GM12878 (cell line): ENCODE measurements at regions not wholly inside any gene's neighbourhood (a gene's known extent, or its start where the extent isn't known, plus 50 kb on each side); places are given as distances from the start of the nearest gene placed in this dataset.

Source experiments
- ATAC-seq: fragments of 200-7000 bp; cut with Tn5 transposase; 3 replicates; pipeline ENCODE4 v1.9.1; 2020; ENCODE audit warnings: mild to moderate bottlenecking, moderate library complexity
- BruUV-seq: library from RNA; stranded (reverse); fragments of 400-500 nt; replicated peaks from 2 replicates; lab custom pipeline; 2021; lab: Mats Ljungman, UMichigan
- CTCF ChIA-PET: fragments of 300-600 bp; sonication (Branson Sonifier 250); formaldehyde crosslinking; extraction: SDS; loops from one replicate; lab custom pipeline; 2021; ENCODE audit warnings: inconsistent platforms; lab: Yijun Ruan, JAX
- POLR2A ChIA-PET: fragments of 350-600 bp; formaldehyde crosslinking; extraction: SDS; loops from one replicate; lab custom pipeline; 2021; ENCODE audit warnings: inconsistent platforms; lab: Charles Lee
- RAD21 ChIA-PET: fragments of 300-600 bp; sonication (Branson Sonifier 250); formaldehyde crosslinking; loops from one replicate; lab custom pipeline; 2023; ENCODE audit warnings: antibody characterized with exemption; ENCODE audit not compliant: unreplicated experiment; lab: Charles Lee
- SMC1A ChIA-PET: fragments of 300-600 bp; sonication (Branson Sonifier 250); formaldehyde crosslinking; loops from one replicate; lab custom pipeline; 2023; ENCODE audit not compliant: unreplicated experiment, uncharacterized antibody; lab: Charles Lee
- DNase-seq: peaks from one replicate; pipeline ENCODE4 v3.0.0-alpha.2; 2011; ENCODE audit warnings: low read depth, low spot score
- FAIRE-seq: peaks from 3 replicates; lab custom pipeline; 2011; peaks lifted over from hg19 to GRCh38; lab: Jason Lieb, UNC
- H2AFZ ChIP-seq: 2 replicates; pipeline ENCODE4 v1.6.0; 2011; ENCODE audit warnings: low read depth, low read length, control low read depth; ENCODE audit not compliant: control insufficient read depth
- H3K27ac ChIP-seq: 2 replicates; pipeline ENCODE4 v1.5.1; 2011; ENCODE audit warnings: control low read depth; ENCODE audit not compliant: control insufficient read depth, insufficient read depth
- H3K27me3 ChIP-seq, 2 experiments: replicated peaks in 1 of 2; 2 replicates each; pipeline versions ENCODE4 v1.6.0 to v1.6.1; 2011; ENCODE audit warnings: low read length in 1 of 2; ENCODE audit not compliant: control insufficient read depth in 2 of 2, insufficient read depth in 2 of 2
- H3K36me3 ChIP-seq, 2 experiments: 2 replicates each; pipeline ENCODE4 v1.5.1; 2011; ENCODE audit warnings: low read length in 1 of 2; ENCODE audit not compliant: control insufficient read depth in 2 of 2, insufficient read depth in 2 of 2
- H3K4me1 ChIP-seq: 2 replicates; pipeline ENCODE4 v1.6.1; 2011; ENCODE audit warnings: mild to moderate bottlenecking, low read length, moderate library complexity, mixed read lengths; ENCODE audit not compliant: control insufficient read depth, insufficient read depth
- H3K4me2 ChIP-seq: 2 replicates; pipeline ENCODE4 v1.6.0; 2011; ENCODE audit warnings: control low read depth; ENCODE audit not compliant: control insufficient read depth, insufficient read depth
- H3K4me3 ChIP-seq: fragments of 200-600 bp; sonication (generic); 2 replicates; pipeline ENCODE4 v1.5.1; 2016
- H3K79me2 ChIP-seq: 2 replicates; pipeline ENCODE4 v1.6.0; 2011; ENCODE audit warnings: low read length; ENCODE audit not compliant: control insufficient read depth, insufficient read depth
- H3K9ac ChIP-seq: 2 replicates; pipeline ENCODE4 v1.8.0; 2011; ENCODE audit warnings: low read length, control low read depth, mixed read lengths; ENCODE audit not compliant: control insufficient read depth, insufficient read depth
- H3K9me3 ChIP-seq: replicated peaks from 3 replicates; pipeline ENCODE4 v1.5.1; 2011; ENCODE audit warnings: mild to moderate bottlenecking, low read length; ENCODE audit not compliant: control insufficient read depth, insufficient read depth
- H4K20me1 ChIP-seq: 2 replicates; pipeline ENCODE4 v1.6.0; 2011; ENCODE audit not compliant: control insufficient read depth, insufficient read depth
- DPF2 ChIP-seq: fragments of 450-650 bp; IDR thresholded peaks from 2 replicates; pipeline ENCODE4 v1.6.1; 2017; ENCODE audit warnings: mild to moderate bottlenecking
- EP300 ChIP-seq, 2 experiments: fragments of 150-350 bp in 1 of 2; IDR thresholded peaks; 2 replicates each; pipeline ENCODE4 v1.6.1; 2011 to 2012; ENCODE audit warnings: low read depth in 2 of 2, low read length in 2 of 2, borderline replicate concordance in 1 of 2, improper control_type of control experiment in 1 of 2, inconsistent platforms in 1 of 2; ENCODE audit not compliant: control insufficient read depth in 1 of 2
- ESRRA ChIP-seq: IDR thresholded peaks from 2 replicates; pipeline ENCODE4 v1.6.1; 2012; ENCODE audit warnings: mild to moderate bottlenecking, low read length, improper control_type of control experiment
- FOXK2 ChIP-seq: fragments of 450-650 bp; IDR thresholded peaks from 2 replicates; pipeline ENCODE4 v1.6.1; 2017; ENCODE audit warnings: mild to moderate bottlenecking, moderate library complexity
- MTA3 ChIP-seq: IDR thresholded peaks from 2 replicates; pipeline ENCODE4 v1.6.1; 2012; ENCODE audit warnings: low read length, inconsistent platforms, borderline replicate concordance
- NBN ChIP-seq: fragments of 450-650 bp; IDR thresholded peaks from 2 replicates; pipeline ENCODE4 v1.6.1; 2016
- NFIC ChIP-seq: IDR thresholded peaks from 2 replicates; pipeline ENCODE4 v1.6.1; 2012; ENCODE audit warnings: low read depth, mild to moderate bottlenecking, inconsistent platforms, low read length, moderate library complexity
- NR2F1 ChIP-seq: fragments of 450-650 bp; conservative IDR thresholded peaks from 2 replicates; pipeline ENCODE4 v1.6.1; 2017; ENCODE audit warnings: mild to moderate bottlenecking
- POLR2A ChIP-seq: IDR thresholded peaks from 2 replicates; pipeline ENCODE4 v1.6.1; 2011; ENCODE audit warnings: low read depth, mild to moderate bottlenecking, low read length
- USF1 ChIP-seq: IDR thresholded peaks from 2 replicates; pipeline ENCODE4 v1.6.1; 2011; ENCODE audit warnings: borderline replicate concordance, low read depth, mild to moderate bottlenecking, moderate library complexity, mixed read lengths, low read length; ENCODE audit not compliant: insufficient read depth; ENCODE audit errors: extremely low read length
- WGBS: methylation state at CpG from one replicate; pipeline ENCODE4 v1.1.6; 2016; ENCODE audit warnings: low lambda C conversion rate; ENCODE audit not compliant: insufficient replicate concordance, insufficient coverage; ENCODE audit errors: missing lambda C conversion rate; 5-methylcytosine and 5-hydroxymethylcytosine counted together
- in situ Hi-C: fragments of 300-500 bp; cut with MboI; formaldehyde crosslinking; loops from 9 replicates; pipeline ENCODE4 v1.14.3; 2018; ENCODE audit warnings: mixed read lengths
- intact Hi-C: fragments of 100-400 bp; cut with micrococcal nuclease; formaldehyde crosslinking; loops from one replicate; pipeline ENCODE4 v1.14.2; 2022; ENCODE audit not compliant: unreplicated experiment
- TF ChIP-seq, protein P1 (sequence below): fragments of 450-650 bp; IDR thresholded peaks from 2 replicates; pipeline ENCODE4 v1.6.1; 2018; ENCODE audit warnings: mild to moderate bottlenecking, low read depth, moderate library complexity; ENCODE audit not compliant: partially characterized antibody
- TF ChIP-seq, protein P2 (sequence below): fragments of 450-650 bp; IDR thresholded peaks from 2 replicates; pipeline ENCODE4 v1.6.1; 2017; ENCODE audit warnings: antibody characterized with exemption, mild to moderate bottlenecking, moderate library complexity
- TF ChIP-seq, protein P3 (sequence below): fragments of 450-650 bp; IDR thresholded peaks from 2 replicates; pipeline ENCODE4 v1.6.1; 2016; ENCODE audit warnings: mild to moderate bottlenecking, moderate library complexity, borderline replicate concordance

DNA sequence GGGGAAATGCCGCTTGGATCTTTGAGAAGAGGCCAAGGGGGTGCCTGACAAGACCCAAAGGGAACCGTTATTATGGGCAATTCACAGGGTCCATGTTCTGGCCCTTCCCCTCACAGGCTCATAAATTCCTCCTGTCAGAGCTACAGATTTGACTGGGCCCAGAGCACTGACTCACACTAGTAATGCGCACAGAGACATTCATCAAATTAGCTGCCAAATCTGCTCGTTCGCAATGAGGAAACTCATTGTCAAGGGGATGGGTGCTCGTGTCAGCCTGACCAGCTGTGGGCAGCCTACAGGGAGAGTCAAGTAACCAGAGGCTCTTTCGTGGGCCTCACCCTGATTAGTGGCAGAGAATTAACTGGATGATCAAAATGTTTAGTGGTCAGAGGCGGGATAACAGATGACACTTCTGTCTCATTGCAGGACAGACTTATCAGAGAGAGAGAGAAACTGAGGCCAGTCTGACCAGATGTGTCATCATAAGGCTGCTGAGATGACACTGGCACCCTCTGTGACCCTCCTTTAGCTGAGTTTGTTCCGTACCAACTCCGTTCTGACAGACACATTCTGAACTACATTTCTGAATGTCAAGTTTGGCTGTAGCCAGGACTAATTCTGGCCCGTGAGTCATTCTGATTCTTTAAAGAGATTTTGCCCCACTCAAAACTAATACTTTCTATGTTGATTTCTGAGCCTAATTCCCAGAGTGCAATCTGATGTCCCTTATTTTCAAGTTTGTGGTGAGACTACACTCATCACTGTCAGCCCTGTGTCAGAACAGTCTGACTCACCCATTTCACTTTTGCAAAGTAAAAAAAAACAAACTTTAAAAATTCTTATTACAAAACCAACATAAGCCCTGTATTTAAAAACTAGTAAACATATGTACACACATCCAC is 377.1 kb downstream of the ACTL7B start:
- Histone ChIP-seq H3K79me2 (no peaks in the 10 kb centered on the region), H3K4me1 (no peaks in the 10 kb centered on the region), H2AFZ (no peak overlapping the region), H3K4me3 (no peak overlapping the region), H3K36me3 (no peaks in the 10 kb centered on the region), H3K9ac (no peak overlapping the region), H3K4me2 (no peak overlapping the region), H4K20me1 (no peaks in the 10 kb centered on the region), H3K27me3 (no peaks in the 10 kb centered on the region), H3K9me3 (no peaks in the 10 kb centered on the region), H3K27ac (no peak overlapping the region)
- FAIRE-seq (peak; percentile 86), ATAC-seq (peak; percentile 85), DNase-seq (peak; percentile 15)
- WGBS, result under 1% methylated on average over 11 of the region's 11 CpGs
- intact Hi-C loops, result no loop called here
- ChIA-PET RAD21 (no interaction called here), SMC1A (no interaction called here), POLR2A (no interaction called here), CTCF (no interaction called here)
- no TSS peak for BruUV-seq
- in situ Hi-C loops, result no loop called here
- TF ChIP-seq DPF2 (no peak), MTA3 (no peak), NFIC (0 out of 2 replicates have a peak, but pooled peaks have one; percentile 42), USF1 (no peak), EP300 (IDR thresholded peaks at IDR 0.05; ENCODE audit: borderline replicate concordance in 1 of 2, control insufficient read depth in 1 of 2, low read depth in 2 of 2, low read length in 2 of 2) (peak in 1 of 2 experiments; percentile 16; a peak in 1 of 4 replicates), ESRRA (no peak), NR2F1 (no peak), POLR2A (no peak), NBN (no peak), FOXK2 (no peak)
- TF ChIP-seq, protein P1, sequence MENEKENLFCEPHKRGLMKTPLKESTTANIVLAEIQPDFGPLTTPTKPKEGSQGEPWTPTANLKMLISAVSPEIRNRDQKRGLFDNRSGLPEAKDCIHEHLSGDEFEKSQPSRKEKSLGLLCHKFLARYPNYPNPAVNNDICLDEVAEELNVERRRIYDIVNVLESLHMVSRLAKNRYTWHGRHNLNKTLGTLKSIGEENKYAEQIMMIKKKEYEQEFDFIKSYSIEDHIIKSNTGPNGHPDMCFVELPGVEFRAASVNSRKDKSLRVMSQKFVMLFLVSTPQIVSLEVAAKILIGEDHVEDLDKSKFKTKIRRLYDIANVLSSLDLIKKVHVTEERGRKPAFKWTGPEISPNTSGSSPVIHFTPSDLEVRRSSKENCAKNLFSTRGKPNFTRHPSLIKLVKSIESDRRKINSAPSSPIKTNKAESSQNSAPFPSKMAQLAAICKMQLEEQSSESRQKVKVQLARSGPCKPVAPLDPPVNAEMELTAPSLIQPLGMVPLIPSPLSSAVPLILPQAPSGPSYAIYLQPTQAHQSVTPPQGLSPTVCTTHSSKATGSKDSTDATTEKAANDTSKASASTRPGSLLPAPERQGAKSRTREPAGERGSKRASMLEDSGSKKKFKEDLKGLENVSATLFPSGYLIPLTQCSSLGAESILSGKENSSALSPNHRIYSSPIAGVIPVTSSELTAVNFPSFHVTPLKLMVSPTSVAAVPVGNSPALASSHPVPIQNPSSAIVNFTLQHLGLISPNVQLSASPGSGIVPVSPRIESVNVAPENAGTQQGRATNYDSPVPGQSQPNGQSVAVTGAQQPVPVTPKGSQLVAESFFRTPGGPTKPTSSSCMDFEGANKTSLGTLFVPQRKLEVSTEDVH, result no peak
- TF ChIP-seq, protein P2, sequence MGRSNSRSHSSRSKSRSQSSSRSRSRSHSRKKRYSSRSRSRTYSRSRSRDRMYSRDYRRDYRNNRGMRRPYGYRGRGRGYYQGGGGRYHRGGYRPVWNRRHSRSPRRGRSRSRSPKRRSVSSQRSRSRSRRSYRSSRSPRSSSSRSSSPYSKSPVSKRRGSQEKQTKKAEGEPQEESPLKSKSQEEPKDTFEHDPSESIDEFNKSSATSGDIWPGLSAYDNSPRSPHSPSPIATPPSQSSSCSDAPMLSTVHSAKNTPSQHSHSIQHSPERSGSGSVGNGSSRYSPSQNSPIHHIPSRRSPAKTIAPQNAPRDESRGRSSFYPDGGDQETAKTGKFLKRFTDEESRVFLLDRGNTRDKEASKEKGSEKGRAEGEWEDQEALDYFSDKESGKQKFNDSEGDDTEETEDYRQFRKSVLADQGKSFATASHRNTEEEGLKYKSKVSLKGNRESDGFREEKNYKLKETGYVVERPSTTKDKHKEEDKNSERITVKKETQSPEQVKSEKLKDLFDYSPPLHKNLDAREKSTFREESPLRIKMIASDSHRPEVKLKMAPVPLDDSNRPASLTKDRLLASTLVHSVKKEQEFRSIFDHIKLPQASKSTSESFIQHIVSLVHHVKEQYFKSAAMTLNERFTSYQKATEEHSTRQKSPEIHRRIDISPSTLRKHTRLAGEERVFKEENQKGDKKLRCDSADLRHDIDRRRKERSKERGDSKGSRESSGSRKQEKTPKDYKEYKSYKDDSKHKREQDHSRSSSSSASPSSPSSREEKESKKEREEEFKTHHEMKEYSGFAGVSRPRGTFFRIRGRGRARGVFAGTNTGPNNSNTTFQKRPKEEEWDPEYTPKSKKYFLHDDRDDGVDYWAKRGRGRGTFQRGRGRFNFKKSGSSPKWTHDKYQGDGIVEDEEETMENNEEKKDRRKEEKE, result no peak
- TF ChIP-seq, protein P3, sequence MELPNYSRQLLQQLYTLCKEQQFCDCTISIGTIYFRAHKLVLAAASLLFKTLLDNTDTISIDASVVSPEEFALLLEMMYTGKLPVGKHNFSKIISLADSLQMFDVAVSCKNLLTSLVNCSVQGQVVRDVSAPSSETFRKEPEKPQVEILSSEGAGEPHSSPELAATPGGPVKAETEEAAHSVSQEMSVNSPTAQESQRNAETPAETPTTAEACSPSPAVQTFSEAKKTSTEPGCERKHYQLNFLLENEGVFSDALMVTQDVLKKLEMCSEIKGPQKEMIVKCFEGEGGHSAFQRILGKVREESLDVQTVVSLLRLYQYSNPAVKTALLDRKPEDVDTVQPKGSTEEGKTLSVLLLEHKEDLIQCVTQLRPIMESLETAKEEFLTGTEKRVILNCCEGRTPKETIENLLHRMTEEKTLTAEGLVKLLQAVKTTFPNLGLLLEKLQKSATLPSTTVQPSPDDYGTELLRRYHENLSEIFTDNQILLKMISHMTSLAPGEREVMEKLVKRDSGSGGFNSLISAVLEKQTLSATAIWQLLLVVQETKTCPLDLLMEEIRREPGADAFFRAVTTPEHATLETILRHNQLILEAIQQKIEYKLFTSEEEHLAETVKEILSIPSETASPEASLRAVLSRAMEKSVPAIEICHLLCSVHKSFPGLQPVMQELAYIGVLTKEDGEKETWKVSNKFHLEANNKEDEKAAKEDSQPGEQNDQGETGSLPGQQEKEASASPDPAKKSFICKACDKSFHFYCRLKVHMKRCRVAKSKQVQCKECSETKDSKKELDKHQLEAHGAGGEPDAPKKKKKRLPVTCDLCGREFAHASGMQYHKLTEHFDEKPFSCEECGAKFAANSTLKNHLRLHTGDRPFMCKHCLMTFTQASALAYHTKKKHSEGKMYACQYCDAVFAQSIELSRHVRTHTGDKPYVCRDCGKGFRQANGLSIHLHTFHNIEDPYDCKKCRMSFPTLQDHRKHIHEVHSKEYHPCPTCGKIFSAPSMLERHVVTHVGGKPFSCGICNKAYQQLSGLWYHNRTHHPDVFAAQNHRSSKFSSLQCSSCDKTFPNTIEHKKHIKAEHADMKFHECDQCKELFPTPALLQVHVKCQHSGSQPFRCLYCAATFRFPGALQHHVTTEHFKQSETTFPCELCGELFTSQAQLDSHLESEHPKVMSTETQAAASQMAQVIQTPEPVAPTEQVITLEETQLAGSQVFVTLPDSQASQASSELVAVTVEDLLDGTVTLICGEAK, result no peak
